Endodermal cell (in vitro differentiated cells): ENCODE measurements at regions not wholly inside any gene's neighbourhood (a gene's known extent, or its start where the extent isn't known, plus 50 kb on each side); places are given as distances from the start of the nearest gene placed in this dataset.

Experiments
- DNase-seq: peaks from one replicate; pipeline ENCODE4 v3.0.0-alpha.2; 2017
- H3K27ac ChIP-seq: 2 replicates; pipeline ENCODE4 v1.5.1; 2013; ENCODE audit warnings: mild to moderate bottlenecking, low read depth, low read length, moderate library complexity
- H3K27me3 ChIP-seq: 2 replicates; pipeline ENCODE4 v1.6.1; 2013; ENCODE audit warnings: mild to moderate bottlenecking, low read length, moderate library complexity; ENCODE audit not compliant: insufficient read depth, control insufficient read depth, poor library complexity, severe bottlenecking
- H3K36me3 ChIP-seq: 2 replicates; pipeline ENCODE4 v1.7.0; 2013; ENCODE audit warnings: mild to moderate bottlenecking, low read length, moderate library complexity; ENCODE audit not compliant: control insufficient read depth, insufficient read depth
- H3K4me1 ChIP-seq: one replicate; pipeline ENCODE4 v1.7.0; 2013; ENCODE audit warnings: low read length; ENCODE audit not compliant: control insufficient read depth, insufficient read depth
- H3K4me3 ChIP-seq: 2 replicates; pipeline ENCODE4 v1.5.1; 2013; ENCODE audit warnings: mild to moderate bottlenecking, low read length, moderate library complexity
- H3K9ac ChIP-seq: 2 replicates; pipeline ENCODE4 v1.6.1; 2013; ENCODE audit warnings: mild to moderate bottlenecking, low read length, moderate library complexity; ENCODE audit not compliant: poor library complexity, severe bottlenecking; ENCODE audit errors: extremely low read depth
- H3K9me3 ChIP-seq: 2 replicates; pipeline ENCODE4 v1.6.1; 2013; ENCODE audit warnings: mild to moderate bottlenecking, low read length, moderate library complexity; ENCODE audit not compliant: control insufficient read depth
- H3K27ac Mint-ChIP-seq: 2 replicates; pipeline ENCODE4 v1.8.0; 2020; ENCODE audit warnings: mixed read lengths
- H3K27me3 Mint-ChIP-seq: 2 replicates; pipeline ENCODE4 v1.8.0; 2021; ENCODE audit warnings: mild to moderate bottlenecking, mixed read lengths; ENCODE audit not compliant: insufficient read depth
- H3K36me3 Mint-ChIP-seq: 2 replicates; pipeline ENCODE4 v1.8.0; 2020; ENCODE audit warnings: low read depth, mixed read lengths
- H3K4me1 Mint-ChIP-seq: 2 replicates; pipeline ENCODE4 v1.8.0; 2020; ENCODE audit warnings: mixed read lengths
- H3K4me3 Mint-ChIP-seq: 2 replicates; pipeline ENCODE4 v1.8.0; 2020; ENCODE audit warnings: mild to moderate bottlenecking, moderate library complexity, mixed read lengths
- H3K9me3 Mint-ChIP-seq: 2 replicates; pipeline ENCODE4 v1.8.0; 2020; ENCODE audit warnings: mild to moderate bottlenecking, mixed read lengths
- CTCF ChIP-seq: fragments of 200-600 bp; sonication (generic); conservative IDR thresholded peaks from 2 replicates; pipeline ENCODE4 v1.5.0; 2021; ENCODE audit warnings: antibody characterized with exemption, mild to moderate bottlenecking
- WGBS, 2 experiments: methylation state at CpG; one replicate each; pipeline versions ENCODE4 v1.1.5 to v1.1.7; 2013; ENCODE audit warnings: missing lambda C conversion rate in 2 of 2, mixed read lengths in 1 of 2; ENCODE audit not compliant: insufficient coverage in 1 of 2, insufficient read length in 1 of 2; 5-methylcytosine and 5-hydroxymethylcytosine counted together

DNA sequence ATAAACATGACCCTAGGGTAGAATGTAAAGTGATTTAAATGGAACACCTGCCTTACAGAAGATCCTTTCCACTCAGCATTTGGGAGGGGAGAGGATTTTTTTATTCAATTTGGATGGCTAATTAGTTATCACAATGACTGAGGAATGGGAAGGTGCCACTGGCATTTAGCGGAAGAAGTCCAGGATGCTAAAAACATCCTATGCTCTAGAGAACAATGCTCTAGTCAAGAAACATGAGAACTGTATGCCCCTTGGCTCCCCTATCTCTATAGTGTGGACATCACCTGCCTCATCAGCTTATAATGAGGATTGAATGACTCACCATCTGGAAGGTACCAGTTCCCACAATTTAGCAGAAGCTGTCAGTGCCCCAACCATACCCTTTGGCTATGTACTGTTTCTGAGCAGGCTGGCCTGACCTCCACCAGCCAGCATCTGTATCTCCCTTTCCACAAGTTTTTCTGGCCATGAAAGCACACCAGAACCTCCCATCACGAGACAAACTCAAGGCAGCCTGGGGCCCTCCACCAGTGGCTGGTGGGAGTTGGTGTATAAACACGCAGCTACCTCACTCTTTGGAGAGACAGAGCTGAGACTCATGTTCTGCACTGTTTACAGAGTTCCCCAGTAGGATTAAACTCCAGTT lies 109.7 kb upstream of the VASH1 start:
- no peak for TF ChIP-seq CTCF
- Histone ChIP-seq H3K27me3 (no peaks in the 10 kb centered on the region), H3K4me3 (no peak overlapping the region), H3K9me3 (no peaks in the 10 kb centered on the region), H3K4me1 (no peaks in the 10 kb centered on the region), H3K36me3 (no peaks in the 10 kb centered on the region), H3K9ac (no peak overlapping the region), H3K27ac (no peak overlapping the region)
- Mint-ChIP-seq H3K9me3 (no peaks in the 10 kb centered on the region), H3K27ac (no peak overlapping the region), H3K36me3 (no peaks in the 10 kb centered on the region), H3K27me3 (no peaks in the 10 kb centered on the region), H3K4me1 (peaks cover 7% of the 10 kb centered on the region), H3K4me3 (no peak overlapping the region)
- no peak for DNase-seq
- 98 to 100% methylated on average over 1 to 3 of the region's 3 CpGs for whole genome bisulfite sequencing, 2 experiments

GRCh38 chr14:76653875-76654572 lies 107.2 kb upstream of the VASH1 start:
- Mint-ChIP-seq H3K4me1 (peaks cover 5% of the 10 kb centered on the region), H3K27me3 (no peaks in the 10 kb centered on the region), H3K36me3 (no peaks in the 10 kb centered on the region), H3K9me3 (peaks cover 16% of the 10 kb centered on the region), H3K4me3 (no peak overlapping the region), H3K27ac (no peak overlapping the region)
- 88 to 100% methylated on average over 2 to 8 of the region's 8 CpGs for WGBS, 2 experiments
- peaks cover 13% of the 10 kb centered on the region for H3K9me3 ChIP-seq
- no peak overlapping the region for H3K9ac ChIP-seq
- TF ChIP-seq CTCF, result no peak
- H3K27ac ChIP-seq, result no peak overlapping the region
- no peaks in the 10 kb centered on the region for H3K27me3 ChIP-seq
- no peak for DNase-seq
- H3K4me1 ChIP-seq, result no peaks in the 10 kb centered on the region
- H3K36me3 ChIP-seq, result no peaks in the 10 kb centered on the region
- H3K4me3 ChIP-seq, result no peak overlapping the region

- H3K9ac ChIP-seq, result no peak overlapping the region
- no peaks in the 10 kb centered on the region for H3K36me3 ChIP-seq
- Mint-ChIP-seq H3K9me3 (peaks cover 22% of the 10 kb centered on the region), H3K36me3 (no peaks in the 10 kb centered on the region), H3K4me1 (peaks cover 5% of the 10 kb centered on the region), H3K4me3 (no peak overlapping the region), H3K27me3 (no peaks in the 10 kb centered on the region), H3K27ac (no peak overlapping the region)
- H3K4me1 ChIP-seq, result no peaks in the 10 kb centered on the region
- H3K27ac ChIP-seq, result no peak overlapping the region
- no peaks in the 10 kb centered on the region for H3K27me3 ChIP-seq
- TF ChIP-seq CTCF, result no peak
- peaks cover 17% of the 10 kb centered on the region for H3K9me3 ChIP-seq
- no peak for DNase-seq
- WGBS, 2 experiments, result 85 to 86% methylated on average over 10 of the region's 10 CpGs
- H3K4me3 ChIP-seq, result no peak overlapping the region
Observed at GRCh38 chr14:76654573-76655108, 106.6 kb upstream of the VASH1 start.
